HG03064 (cell line): ENCODE measurements at regions not wholly inside any gene's neighbourhood (a gene's known extent, or its start where the extent isn't known, plus 50 kb on each side); places are given as distances from the start of the nearest gene placed in this dataset.
"Not testable (repeated sequence)": the region's sequence is repeated elsewhere in the genome, so short reads cannot be mapped to it uniquely, and the experiment has no call there.

ENCODE experiments used
- ATAC-seq: cut with Tn5 transposase; IDR thresholded peaks from one replicate; pipeline ENCODE4 v1.9.1; 2021; ENCODE audit warnings: low read depth; ENCODE audit not compliant: unreplicated experiment

- no peak for ATAC-seq
Measured at GRCh38 chr2:195367809-195368208, 289.2 kb upstream of the SLC39A10 start.

- no peak for ATAC-seq
Measured at GRCh38 chr2:195364015-195364965, 292.7 kb upstream of the SLC39A10 start.

GRCh38 chr2:195363496-195363895, 293.5 kb upstream of the SLC39A10 start:
- ATAC-seq: no peak

GRCh38 chr2:195360242-195360641, 296.8 kb upstream of the SLC39A10 start:
- ATAC-seq: no peak

GRCh38 chr2:195359043-195359735, 297.8 kb upstream of the SLC39A10 start:
- no peak for ATAC-seq

- no peak for ATAC-seq
Measured at GRCh38 chr2:195356920-195357440, 300.0 kb upstream of the SLC39A10 start.

- ATAC-seq: no peak
Measured at GRCh38 chr2:195356026-195356425, 301.0 kb upstream of the SLC39A10 start.

GRCh38 chr2:195352581-195352980, 304.4 kb upstream of the SLC39A10 start:
- ATAC-seq: no peak

- no peak for ATAC-seq
Measured at GRCh38 chr2:195343942-195344530, 313.0 kb upstream of the SLC39A10 start.

GRCh38 chr2:195343540-195343939, 313.5 kb upstream of the SLC39A10 start:
- ATAC-seq: no peak

GRCh38 chr2:195342061-195342460, 315.0 kb upstream of the SLC39A10 start:
- ATAC-seq: no peak

- ATAC-seq: no peak
Measured at GRCh38 chr2:195338856-195339255, 318.2 kb upstream of the SLC39A10 start.

GRCh38 chr2:195337597-195337996, 319.4 kb upstream of the SLC39A10 start:
- ATAC-seq: no peak

GRCh38 chr2:195333869-195334268, 323.2 kb upstream of the SLC39A10 start:
- no peak for ATAC-seq

- ATAC-seq: no peak
Measured at GRCh38 chr2:195331966-195332365, 325.1 kb upstream of the SLC39A10 start.

GRCh38 chr2:195331129-195331528, 325.9 kb upstream of the SLC39A10 start:
- no peak for ATAC-seq

- no peak for ATAC-seq
Measured at GRCh38 chr2:195330513-195330956, 326.5 kb upstream of the SLC39A10 start.

- not testable (repeated sequence) for ATAC-seq
Measured at GRCh38 chr2:195329784-195330183, 327.2 kb upstream of the SLC39A10 start.

- no peak for ATAC-seq
Measured at GRCh38 chr2:195326537-195326936, 330.5 kb upstream of the SLC39A10 start.

- ATAC-seq: no peak
Measured at GRCh38 chr2:195322324-195322723, 334.7 kb upstream of the SLC39A10 start.

GRCh38 chr2:195320413-195320973, 336.5 kb upstream of the SLC39A10 start:
- peak; percentile 81 for ATAC-seq
